HG03342 (cell line): ENCODE measurements at regions not wholly inside any gene's neighbourhood (a gene's known extent, or its start where the extent isn't known, plus 50 kb on each side); places are given as distances from the start of the nearest gene placed in this dataset.
"Not testable (repeated sequence)": the region's sequence is repeated elsewhere in the genome, so short reads cannot be mapped to it uniquely, and the experiment has no call there.

ENCODE experiments used
- ATAC-seq: cut with Tn5 transposase; IDR thresholded peaks from one replicate; pipeline ENCODE4 v1.9.1; 2021; ENCODE audit warnings: mild to moderate bottlenecking, moderate library complexity; ENCODE audit not compliant: unreplicated experiment

- no peak for ATAC-seq
These were observed 103.0 kb upstream of the HES1 start for GRCh38 chr3:194032828-194033435.

GRCh38 chr3:194034346-194035336, 101.3 kb upstream of the HES1 start:
- ATAC-seq: no peak

GRCh38 chr3:194035406-194036138, 100.4 kb upstream of the HES1 start:
- no peak for ATAC-seq

- no peak for ATAC-seq
These were observed 99.1 kb upstream of the HES1 start for GRCh38 chr3:194036842-194037241.

GRCh38 chr3:194038346-194038745, 97.6 kb upstream of the HES1 start:
- ATAC-seq: not testable (repeated sequence)

- ATAC-seq: no peak
These were observed 97.0 kb upstream of the HES1 start for GRCh38 chr3:194038960-194039359.

GRCh38 chr3:194040516-194041273, 95.3 kb upstream of the HES1 start:
- no peak for ATAC-seq

GRCh38 chr3:194042927-194043326, 93.0 kb upstream of the HES1 start:
- no peak for ATAC-seq

GRCh38 chr3:194043516-194043915, 92.4 kb upstream of the HES1 start:
- ATAC-seq: no peak

- peak; percentile 66 for ATAC-seq
These were observed 90.7 kb upstream of the HES1 start for GRCh38 chr3:194045289-194045688.

- ATAC-seq: no peak
These were observed 90.0 kb upstream of the HES1 start for GRCh38 chr3:194045919-194046318.

- no peak for ATAC-seq
These were observed 89.4 kb upstream of the HES1 start for GRCh38 chr3:194046531-194046930.

- no peak for ATAC-seq
These were observed 88.8 kb upstream of the HES1 start for GRCh38 chr3:194046995-194047645.

- no peak for ATAC-seq
These were observed 86.6 kb upstream of the HES1 start for GRCh38 chr3:194049394-194049793.

GRCh38 chr3:194050782-194051320, 85.1 kb upstream of the HES1 start:
- ATAC-seq: no peak

- ATAC-seq: no peak
These were observed 84.4 kb upstream of the HES1 start for GRCh38 chr3:194051366-194052149.

GRCh38 chr3:194053136-194053535, 82.8 kb upstream of the HES1 start:
- ATAC-seq: no peak

- ATAC-seq: no peak
These were observed 81.9 kb upstream of the HES1 start for GRCh38 chr3:194054016-194054415.

- no peak for ATAC-seq
These were observed 81.4 kb upstream of the HES1 start for GRCh38 chr3:194054540-194054939.
